GM19438 (cell line): ENCODE measurements at regions not wholly inside any gene's neighbourhood (a gene's known extent, or its start where the extent isn't known, plus 50 kb on each side); places are given as distances from the start of the nearest gene placed in this dataset.

Experiments
- ATAC-seq: cut with Tn5 transposase; IDR thresholded peaks from one replicate; pipeline ENCODE4 v1.9.1; 2021; ENCODE audit warnings: low read depth; ENCODE audit not compliant: unreplicated experiment

DNA sequence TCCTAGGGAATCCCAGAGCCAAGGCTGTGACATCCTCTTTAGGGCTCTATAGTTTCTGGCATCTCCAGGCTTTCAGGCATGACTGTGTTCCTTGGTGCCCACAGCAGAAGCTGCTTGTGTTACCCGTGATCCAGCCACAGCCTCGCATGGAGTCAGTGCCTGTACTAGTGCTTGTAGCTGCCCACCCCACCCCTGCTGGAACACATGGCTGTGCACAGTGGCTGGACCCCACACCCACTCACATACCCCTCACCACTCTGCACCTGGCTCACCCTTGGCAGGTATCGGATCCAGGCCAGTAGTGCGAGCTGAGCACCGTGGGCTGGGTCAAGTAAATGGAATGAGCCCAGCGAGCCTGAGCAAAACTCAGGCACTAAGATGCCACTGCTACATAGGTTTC is 934.7 kb upstream of the PRMT6 start:
- ATAC-seq = no peak

DNA sequence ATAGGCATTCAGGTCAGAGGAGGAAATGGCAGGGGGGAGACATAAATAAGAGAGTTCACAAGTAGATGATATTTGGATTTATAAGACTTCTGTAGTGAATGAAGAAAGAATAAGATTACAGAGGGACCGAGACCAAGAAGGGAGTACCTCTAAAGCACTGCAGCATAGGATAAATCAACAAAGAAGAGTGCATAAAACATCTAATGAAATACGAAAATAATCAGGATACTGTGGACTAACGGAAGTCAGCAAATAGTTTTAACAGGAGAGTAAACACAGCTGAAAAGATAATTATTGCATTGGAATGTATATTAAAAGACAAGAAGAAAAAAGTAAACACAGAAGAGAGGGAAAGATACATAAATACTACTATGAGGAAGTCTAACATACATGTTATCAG is 921.9 kb upstream of the PRMT6 start:
- ATAC-seq = no peak

- ATAC-seq = no peak
These were observed 883.4 kb upstream of the PRMT6 start for GRCh38 chr1:106173101-106173500.

DNA sequence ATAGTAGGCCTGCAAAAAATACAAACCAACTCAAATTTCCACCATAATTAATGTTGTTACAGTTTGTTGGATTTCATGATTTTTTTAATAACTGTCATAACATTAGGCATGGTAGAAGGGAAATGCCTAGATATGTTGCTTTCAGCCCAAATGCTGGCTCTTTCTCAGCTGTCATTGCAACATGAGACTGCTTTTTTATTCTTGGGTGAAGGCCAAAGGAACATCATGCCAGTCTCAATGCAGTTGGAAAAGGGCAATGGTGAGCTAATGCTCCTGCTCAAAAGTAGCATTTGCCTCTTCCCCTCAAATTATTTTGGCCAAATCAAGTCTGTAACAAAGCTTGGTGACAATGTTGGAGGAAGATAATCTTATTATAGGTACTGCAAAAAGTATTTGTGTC is 877.7 kb upstream of the PRMT6 start:
- ATAC-seq = no peak

DNA sequence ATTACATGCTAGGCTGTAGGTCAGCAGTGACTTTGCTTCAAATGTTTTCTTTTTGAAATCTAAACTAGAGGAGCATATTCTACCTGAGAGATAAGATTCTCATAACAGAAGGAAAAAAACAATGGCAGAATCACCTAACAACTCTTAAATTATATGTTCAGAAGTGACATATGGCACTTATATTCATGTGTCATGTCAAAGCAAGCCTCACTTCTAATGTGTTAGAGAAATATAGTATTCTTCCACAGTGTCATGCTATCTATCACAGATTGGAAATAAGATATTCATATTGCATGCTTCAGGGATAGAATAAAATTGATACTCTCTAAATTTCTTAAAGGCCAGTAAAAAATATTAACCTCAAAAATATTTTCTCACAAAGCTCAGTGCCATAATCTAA is 874.6 kb upstream of the PRMT6 start:
- ATAC-seq = no peak

GRCh38 chr1:106185089-106185488 is 871.4 kb upstream of the PRMT6 start:
- no peak for ATAC-seq

DNA sequence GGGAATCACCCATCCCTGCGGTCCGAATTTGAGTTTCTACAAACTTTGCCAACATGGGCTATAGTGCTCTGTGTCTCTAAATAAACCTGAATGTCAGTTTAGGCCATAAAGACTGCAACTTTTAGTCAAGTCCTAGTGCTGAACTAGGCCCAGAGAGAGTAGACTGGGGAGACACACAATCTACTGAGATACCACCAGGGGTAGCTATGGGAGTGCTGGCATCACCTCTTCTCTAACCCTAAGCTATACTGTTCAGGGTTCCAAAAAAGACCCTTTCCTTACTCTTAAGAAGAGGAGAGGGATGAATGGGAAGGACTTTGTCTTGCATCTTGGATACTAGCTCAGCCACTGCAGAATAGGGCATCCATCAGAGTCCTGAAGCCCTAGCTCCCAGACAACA is 866.7 kb upstream of the PRMT6 start:
- ATAC-seq = no peak

DNA sequence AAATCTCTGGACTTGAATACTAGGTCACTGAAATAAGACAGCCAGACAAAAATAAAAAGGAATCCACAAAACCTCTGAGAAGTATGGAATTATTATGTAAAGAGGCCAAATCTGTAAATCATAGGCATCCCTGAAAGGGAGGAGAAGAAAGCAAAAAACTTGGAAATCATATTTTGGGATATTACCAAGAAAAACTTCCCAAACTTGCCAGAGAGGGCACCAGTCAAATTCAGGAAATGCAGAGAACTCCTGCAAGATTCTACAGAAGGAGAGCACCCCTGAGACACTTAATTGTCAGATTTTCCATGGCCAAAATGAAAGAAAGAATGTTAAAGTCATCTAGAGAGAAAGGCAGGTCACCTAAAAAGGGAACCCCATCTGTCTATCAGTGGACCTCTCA is 862.3 kb upstream of the PRMT6 start:
- ATAC-seq = no peak

- ATAC-seq = no peak
These were observed 855.8 kb upstream of the PRMT6 start for GRCh38 chr1:106200711-106201110.

- no peak for ATAC-seq
These were observed 849.3 kb upstream of the PRMT6 start for GRCh38 chr1:106207185-106207584.

DNA sequence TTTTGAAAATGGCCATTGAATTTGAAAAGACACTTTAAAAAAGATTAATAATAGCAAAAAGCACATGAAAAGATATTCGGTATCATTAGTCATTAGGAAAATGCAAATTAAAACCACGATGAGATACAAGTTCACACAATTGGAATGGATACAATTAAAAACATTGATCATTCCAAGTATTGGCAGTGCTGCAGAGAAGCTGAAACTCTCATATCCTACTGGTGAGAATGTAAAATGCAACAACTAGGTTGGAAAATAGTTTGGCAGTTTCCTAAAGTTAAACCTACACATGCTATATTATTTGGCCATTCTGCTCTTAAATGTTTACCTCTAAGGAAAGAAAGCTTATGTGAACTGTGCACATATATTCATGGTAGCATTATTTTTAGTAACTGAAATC is 838.7 kb upstream of the PRMT6 start:
- ATAC-seq = no peak

- no peak for ATAC-seq
These were observed 834.1 kb upstream of the PRMT6 start for GRCh38 chr1:106222403-106222802.

DNA sequence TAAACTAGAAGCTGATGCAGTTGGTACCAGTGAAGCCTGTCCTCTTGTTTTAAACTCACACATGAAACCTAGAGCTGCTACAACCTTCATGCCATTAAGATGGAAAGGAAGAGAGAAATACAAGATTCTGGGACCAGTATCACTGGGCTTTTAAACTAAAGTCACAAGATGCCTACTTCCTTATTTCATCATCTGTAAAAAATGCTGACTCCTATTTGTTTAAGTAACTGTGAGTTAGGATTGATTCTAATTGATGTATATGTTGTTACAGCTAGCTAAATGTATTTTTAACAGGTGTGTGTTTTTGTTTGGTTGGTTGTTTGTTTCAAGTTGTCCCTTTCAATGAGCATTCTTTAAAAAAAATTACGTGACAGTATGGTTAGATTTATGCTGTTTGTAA is 833.3 kb upstream of the PRMT6 start:
- ATAC-seq = no peak

DNA sequence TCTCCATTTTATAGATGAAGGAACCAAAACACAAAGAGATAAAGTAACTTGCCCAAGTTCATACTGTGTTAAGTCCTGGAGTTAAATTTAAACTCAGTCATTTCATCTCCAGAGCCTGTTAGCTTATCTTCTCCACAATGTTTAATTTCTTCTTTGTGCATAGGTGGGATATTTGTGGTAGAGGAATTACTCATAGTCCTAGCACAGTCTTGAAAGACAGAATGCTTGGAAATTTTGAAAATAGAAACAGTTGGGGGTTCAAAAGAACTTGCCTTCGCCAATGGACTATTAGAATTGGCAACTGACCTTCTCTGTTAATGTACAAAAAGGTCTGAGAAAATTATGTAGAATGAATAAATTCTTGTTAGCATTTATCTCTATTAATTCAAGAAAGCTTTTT is 832.0 kb upstream of the PRMT6 start:
- no peak for ATAC-seq

DNA sequence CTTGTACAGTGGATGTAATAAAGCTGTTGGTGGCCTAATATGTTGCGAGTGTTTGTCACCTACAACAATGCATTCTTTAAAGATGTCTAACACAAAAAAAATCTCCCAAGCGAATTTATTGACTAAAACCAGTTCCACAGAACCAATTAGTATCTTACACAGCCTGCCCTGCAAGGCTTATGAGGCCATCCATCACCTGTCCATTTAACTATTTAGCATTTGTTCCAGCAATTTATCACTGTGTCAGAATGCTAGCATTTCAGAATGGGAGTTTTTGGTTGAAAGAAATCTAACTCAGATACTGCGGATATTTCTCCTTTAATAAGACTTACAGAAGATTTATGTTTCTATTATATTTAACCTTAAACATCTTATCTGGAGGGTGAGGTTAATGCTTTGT is 831.1 kb upstream of the PRMT6 start:
- ATAC-seq = no peak

DNA sequence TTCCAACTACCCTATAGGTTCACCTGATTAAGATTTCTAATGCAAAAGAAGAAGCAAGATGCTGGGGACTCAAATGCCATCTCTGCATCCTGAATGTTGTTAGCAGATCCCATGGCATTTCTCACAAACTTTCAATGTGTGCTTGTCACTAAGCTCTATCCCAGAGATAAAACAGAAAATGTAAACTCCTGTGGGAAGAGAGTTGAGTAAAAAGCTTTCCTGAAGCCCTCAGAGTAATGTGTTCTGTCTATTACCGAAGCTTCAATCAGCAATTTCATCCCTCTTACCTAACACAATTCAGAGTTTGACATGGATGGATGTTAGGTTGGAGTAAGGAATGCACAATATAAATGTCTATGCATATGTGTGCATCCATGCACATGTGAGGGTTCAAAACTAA is 829.9 kb upstream of the PRMT6 start:
- ATAC-seq = no peak

DNA sequence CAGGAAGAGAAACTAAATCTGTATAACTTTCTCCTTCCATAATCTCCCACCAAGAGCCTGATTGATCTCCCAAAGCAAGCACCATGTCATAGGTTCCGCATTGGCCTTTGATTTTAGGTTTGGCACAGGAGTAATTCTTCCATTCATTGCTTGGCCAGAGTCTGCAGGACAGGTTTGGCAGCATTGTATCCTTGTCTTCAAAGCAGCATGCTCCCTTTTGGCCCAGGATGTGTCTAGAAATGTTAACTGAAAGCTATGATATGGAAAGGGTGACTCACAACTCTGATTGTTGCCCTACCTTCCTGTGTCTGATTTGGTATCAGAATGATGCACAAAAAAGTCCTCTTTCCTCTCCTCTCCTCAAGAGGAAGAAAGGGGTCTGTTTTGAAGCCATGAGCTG is 824.3 kb upstream of the PRMT6 start:
- ATAC-seq = no peak

- ATAC-seq = no peak
These were observed 823.0 kb upstream of the PRMT6 start for GRCh38 chr1:106233511-106233910.

DNA sequence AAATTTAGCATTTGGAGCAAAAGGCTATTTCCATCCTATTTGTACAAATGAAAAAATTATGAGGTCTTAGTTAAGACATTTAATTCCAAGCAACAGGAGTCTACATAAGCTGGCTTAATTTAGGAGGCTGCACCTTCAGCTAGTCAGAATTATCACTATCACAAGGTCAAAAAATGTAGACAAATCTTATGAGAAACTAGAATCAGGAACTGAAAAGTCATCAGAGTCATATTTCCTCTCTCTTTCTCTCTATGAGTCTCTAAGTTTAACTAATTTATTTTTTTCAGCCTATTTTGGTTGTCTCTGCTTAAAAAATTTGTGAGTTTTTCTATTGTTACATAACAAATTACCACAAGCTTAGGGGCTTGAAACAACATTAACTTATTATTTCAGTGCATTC is 807.1 kb upstream of the PRMT6 start:
- ATAC-seq = no peak

DNA sequence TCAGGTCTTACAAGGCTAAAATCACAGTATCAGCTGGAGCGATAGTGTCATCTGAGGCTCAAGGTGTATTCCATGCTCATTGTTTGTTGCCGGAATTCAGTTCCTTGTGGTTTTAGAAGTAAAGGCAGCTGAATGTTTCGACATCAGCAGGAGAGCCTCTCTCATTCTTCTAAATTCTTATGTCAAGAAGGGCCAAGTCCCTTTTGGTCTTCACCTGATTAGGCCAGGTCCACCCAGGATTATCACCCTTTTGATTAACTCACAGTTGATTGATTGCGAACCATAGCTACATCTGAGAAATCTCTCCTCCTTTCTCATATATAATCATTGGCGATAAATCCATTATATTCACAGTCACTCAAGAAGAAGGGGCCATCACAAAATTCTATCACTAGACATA is 806.7 kb upstream of the PRMT6 start:
- ATAC-seq = no peak

DNA sequence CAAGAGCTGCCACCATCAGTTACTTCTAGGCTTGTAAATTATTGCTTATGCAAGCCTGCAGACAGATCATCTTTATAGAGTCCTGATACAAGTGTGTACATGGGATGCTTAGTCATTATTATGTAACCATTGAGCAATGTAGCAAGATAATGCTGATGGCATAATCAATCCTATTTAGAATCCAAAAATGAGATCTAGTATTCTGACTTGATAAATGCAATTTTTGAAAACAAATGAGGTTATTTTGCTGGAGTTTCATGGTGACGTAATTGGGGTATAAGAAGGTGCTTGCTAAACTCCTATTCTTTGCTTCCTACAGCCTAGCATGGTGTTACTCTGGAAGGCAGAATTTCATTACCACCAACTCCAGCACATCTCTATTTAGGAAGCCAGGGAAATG is 801.7 kb upstream of the PRMT6 start:
- no peak for ATAC-seq

- no peak for ATAC-seq
These were observed 789.7 kb upstream of the PRMT6 start for GRCh38 chr1:106266786-106267185.

DNA sequence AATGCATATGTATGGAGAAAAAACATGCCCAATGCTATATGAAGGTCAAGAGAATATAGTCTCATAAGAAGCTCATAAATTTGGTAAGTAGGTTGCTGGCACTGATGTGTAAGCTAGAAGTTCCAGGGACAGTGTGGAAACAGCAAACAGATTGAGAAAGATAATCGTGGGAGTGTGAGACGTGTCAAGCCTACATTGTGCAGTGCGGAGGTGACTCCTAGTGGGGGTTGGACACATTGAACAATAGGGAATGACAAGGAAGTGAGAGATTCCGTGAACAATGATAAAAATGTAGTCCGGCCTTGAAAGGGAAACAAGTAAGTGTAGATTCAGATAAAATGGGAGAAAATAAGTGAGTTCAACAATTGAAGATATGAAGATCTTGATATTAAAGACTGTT is 788.4 kb upstream of the PRMT6 start:
- ATAC-seq = peak; percentile 56

DNA sequence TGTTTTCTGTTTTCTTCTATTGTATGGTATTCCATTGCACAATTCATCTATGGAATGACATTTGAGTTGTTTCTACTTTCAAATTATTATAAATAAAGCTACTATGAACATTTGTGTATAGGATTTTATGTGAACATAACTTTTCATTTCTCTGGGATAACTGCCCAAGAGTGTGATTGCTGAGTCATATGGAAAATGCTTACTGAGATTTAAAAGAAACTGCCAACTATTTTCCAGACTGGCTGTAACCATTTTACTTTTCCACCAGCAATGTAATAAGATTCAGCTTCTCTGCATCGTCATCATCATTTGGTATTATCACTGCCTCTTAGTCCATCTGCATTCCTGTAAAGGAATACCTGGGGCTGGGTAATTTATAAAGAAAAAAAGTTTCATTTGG is 779.6 kb upstream of the PRMT6 start:
- no peak for ATAC-seq
